Fibroblast of mammary gland (primary cell): ENCODE measurements at regions not wholly inside any gene's neighbourhood (a gene's known extent, or its start where the extent isn't known, plus 50 kb on each side); places are given as distances from the start of the nearest gene placed in this dataset.

Source experiments
- DNase-seq: peaks from one replicate; pipeline ENCODE4 v3.0.0-alpha.2; 2010; ENCODE audit warnings: low read depth
- H3K4me3 ChIP-seq: 2 replicates; pipeline ENCODE4 v1.5.1; 2011; ENCODE audit warnings: low read depth, mild to moderate bottlenecking, low read length, moderate library complexity; ENCODE audit not compliant: control insufficient read depth
- CTCF ChIP-seq: conservative IDR thresholded peaks from 2 replicates; pipeline ENCODE4 v1.5.1; 2011; ENCODE audit warnings: low read depth, low read length, inconsistent platforms; ENCODE audit not compliant: control insufficient read depth, insufficient read depth

- DNase-seq, result no peak
- H3K4me3 ChIP-seq, result no peak overlapping the region
- TF ChIP-seq CTCF, result no peak
These were observed 151.2 kb downstream of the RFX6 start for GRCh38 chr6:117028256-117028655.

- no peak for DNase-seq
- TF ChIP-seq CTCF, result no peak
- H3K4me3 ChIP-seq, result no peak overlapping the region
These were observed 157.5 kb downstream of the RFX6 start for GRCh38 chr6:117034547-117034946.

GRCh38 chr6:117034971-117035370 is 157.9 kb downstream of the RFX6 start:
- no peak overlapping the region for H3K4me3 ChIP-seq
- DNase-seq, result no peak
- no peak for TF ChIP-seq CTCF

- no peak for TF ChIP-seq CTCF
- no peak for DNase-seq
- H3K4me3 ChIP-seq, result no peak overlapping the region
These were observed 173.3 kb downstream of the RFX6 start for GRCh38 chr6:117050301-117050700.

GRCh38 chr6:117072134-117072533 is 193.2 kb upstream of the VGLL2 start:
- DNase-seq, result peak; percentile 0
- TF ChIP-seq CTCF, result no peak
- no peak overlapping the region for H3K4me3 ChIP-seq

GRCh38 chr6:117072781-117073180 is 192.6 kb upstream of the VGLL2 start:
- TF ChIP-seq CTCF, result no peak
- DNase-seq, result no peak

GRCh38 chr6:117074672-117075071 is 190.7 kb upstream of the VGLL2 start:
- H3K4me3 ChIP-seq, result no peak overlapping the region
- no peak for DNase-seq
- TF ChIP-seq CTCF, result no peak

More at GRCh38 chr6:117072781-117073180, 192.6 kb upstream of the VGLL2 start:
- no peak overlapping the region for H3K4me3 ChIP-seq
